ENCODE measurements at regions not wholly inside any gene's neighbourhood (a gene's known extent, or its start where the extent isn't known, plus 50 kb on each side); places are given as distances from the start of the nearest gene placed in this dataset.

GRCh38 chr14:71780075-71780474 is 152.2 kb upstream of the RGS6 start:
- TF ChIP-seq, protein P1, sequence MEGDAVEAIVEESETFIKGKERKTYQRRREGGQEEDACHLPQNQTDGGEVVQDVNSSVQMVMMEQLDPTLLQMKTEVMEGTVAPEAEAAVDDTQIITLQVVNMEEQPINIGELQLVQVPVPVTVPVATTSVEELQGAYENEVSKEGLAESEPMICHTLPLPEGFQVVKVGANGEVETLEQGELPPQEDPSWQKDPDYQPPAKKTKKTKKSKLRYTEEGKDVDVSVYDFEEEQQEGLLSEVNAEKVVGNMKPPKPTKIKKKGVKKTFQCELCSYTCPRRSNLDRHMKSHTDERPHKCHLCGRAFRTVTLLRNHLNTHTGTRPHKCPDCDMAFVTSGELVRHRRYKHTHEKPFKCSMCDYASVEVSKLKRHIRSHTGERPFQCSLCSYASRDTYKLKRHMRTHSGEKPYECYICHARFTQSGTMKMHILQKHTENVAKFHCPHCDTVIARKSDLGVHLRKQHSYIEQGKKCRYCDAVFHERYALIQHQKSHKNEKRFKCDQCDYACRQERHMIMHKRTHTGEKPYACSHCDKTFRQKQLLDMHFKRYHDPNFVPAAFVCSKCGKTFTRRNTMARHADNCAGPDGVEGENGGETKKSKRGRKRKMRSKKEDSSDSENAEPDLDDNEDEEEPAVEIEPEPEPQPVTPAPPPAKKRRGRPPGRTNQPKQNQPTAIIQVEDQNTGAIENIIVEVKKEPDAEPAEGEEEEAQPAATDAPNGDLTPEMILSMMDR (IDR thresholded peaks at IDR 0.05; ENCODE audit: insufficient read depth, low read depth, low read length), result no peak
- no peak for TF ChIP-seq EZH2 (IDR thresholded peaks at IDR 0.05; ENCODE audit: insufficient read depth, low read length)
